ENCODE measurements at regions not wholly inside any gene's neighbourhood (a gene's known extent, or its start where the extent isn't known, plus 50 kb on each side); places are given as distances from the start of the nearest gene placed in this dataset.

- TF ChIP-seq RAD21 (conservative IDR thresholded peaks at IDR 0.05): no peak
- TF ChIP-seq CTCF (IDR thresholded peaks at IDR 0.05; ENCODE audit: poor library complexity, severe bottlenecking): no peak
- TF ChIP-seq EZH2 (IDR thresholded peaks at IDR 0.05; ENCODE audit: borderline replicate concordance, insufficient read depth, low read length, poor library complexity, severe bottlenecking): no peak
- no peak for TF ChIP-seq EP300 (conservative IDR thresholded peaks at IDR 0.05; ENCODE audit: poor library complexity, severe bottlenecking)
- no peak for TF ChIP-seq POLR2AphosphoS5 (IDR thresholded peaks at IDR 0.05)
- TF ChIP-seq TAF1 (IDR thresholded peaks at IDR 0.05; ENCODE audit: low read depth): no peak
Observed at GRCh38 chr5:57069115-57069835, 104.6 kb upstream of the GPBP1 start.
